ENCODE measurements at regions not wholly inside any gene's neighbourhood (a gene's known extent, or its start where the extent isn't known, plus 50 kb on each side); places are given as distances from the start of the nearest gene placed in this dataset.

- TF ChIP-seq EP300 (IDR thresholded peaks at IDR 0.05; ENCODE audit: borderline replicate concordance) (no peak), CEBPB (IDR thresholded peaks at IDR 0.05) (no peak), NFIC (IDR thresholded peaks at IDR 0.05) (no peak), FOXM1 (IDR thresholded peaks at IDR 0.05; ENCODE audit: borderline replicate concordance, low read depth) (no peak), EGR1 (IDR thresholded peaks at IDR 0.05) (no peak), REST (IDR thresholded peaks at IDR 0.05; ENCODE audit: low read depth) (no peak), USF1 (IDR thresholded peaks at IDR 0.05) (no peak), MAX (IDR thresholded peaks at IDR 0.05) (no peak), ZBTB7A (IDR thresholded peaks at IDR 0.05; ENCODE audit: low read depth) (no peak), TAF1 (IDR thresholded peaks at IDR 0.05; ENCODE audit: low read depth) (no peak), YY1 (IDR thresholded peaks at IDR 0.05; ENCODE audit: low read depth) (no peak), TCF12 (IDR thresholded peaks at IDR 0.05; ENCODE audit: low read depth) (no peak)
Measured at GRCh38 chr9:105993921-105994715, 299.8 kb downstream of the TMEM38B start.
